Astrocyte (in vitro differentiated cells and primary cell): ENCODE measurements at regions not wholly inside any gene's neighbourhood (a gene's known extent, or its start where the extent isn't known, plus 50 kb on each side); places are given as distances from the start of the nearest gene placed in this dataset.

Experiments used
- DNase-seq: peaks from one replicate; pipeline ENCODE4 v3.0.0-alpha.2; 2010; ENCODE audit warnings: low read depth
- FAIRE-seq: peaks from 2 replicates; lab custom pipeline; 2011; peaks lifted over from hg19 to GRCh38; lab: Jason Lieb, UNC
- H2AFZ ChIP-seq: 2 replicates; pipeline ENCODE4 v1.6.0; 2012; ENCODE audit warnings: low read depth, low read length, inconsistent platforms
- H3K27ac ChIP-seq: 2 replicates; pipeline ENCODE4 v1.5.1; 2011; ENCODE audit warnings: low read depth, low read length, inconsistent platforms
- H3K27me3 ChIP-seq: 2 replicates; pipeline ENCODE4 v1.6.0; 2011; ENCODE audit warnings: low read length, inconsistent platforms; ENCODE audit not compliant: insufficient read depth
- H3K36me3 ChIP-seq: 2 replicates; pipeline ENCODE4 v1.5.1; 2011; ENCODE audit warnings: low read length, inconsistent platforms; ENCODE audit not compliant: insufficient read depth
- H3K4me1 ChIP-seq: 2 replicates; pipeline ENCODE4 v1.5.1; 2011; ENCODE audit warnings: low read length, inconsistent platforms; ENCODE audit not compliant: insufficient read depth
- H3K4me2 ChIP-seq: 2 replicates; pipeline ENCODE4 v1.6.0; 2012; ENCODE audit warnings: low read length, inconsistent platforms
- H3K4me3 ChIP-seq: 2 replicates; pipeline ENCODE4 v1.5.1; 2011; ENCODE audit warnings: low read depth, mild to moderate bottlenecking, low read length, inconsistent platforms; ENCODE audit not compliant: insufficient read depth
- H3K79me2 ChIP-seq: 2 replicates; pipeline ENCODE4 v1.6.0; 2012; ENCODE audit warnings: mild to moderate bottlenecking, low read length, inconsistent platforms; ENCODE audit not compliant: insufficient read depth
- H3K9ac ChIP-seq: 2 replicates; pipeline ENCODE4 v1.6.0; 2012; ENCODE audit warnings: mild to moderate bottlenecking, low read length, inconsistent platforms
- H3K9me3 ChIP-seq: 2 replicates; pipeline ENCODE4 v1.5.1; 2012; ENCODE audit warnings: low read depth, mild to moderate bottlenecking, low read length, inconsistent platforms; ENCODE audit not compliant: insufficient read depth
- H4K20me1 ChIP-seq: 2 replicates; pipeline ENCODE4 v1.6.0; 2012; ENCODE audit warnings: low read length, inconsistent platforms; ENCODE audit not compliant: insufficient read depth
- H3K27ac Mint-ChIP-seq: one replicate; pipeline ENCODE4 v1.8.0; 2021; ENCODE audit warnings: mild to moderate bottlenecking, mixed read lengths; ENCODE audit not compliant: unreplicated experiment
- H3K27me3 Mint-ChIP-seq: one replicate; pipeline ENCODE4 v1.8.0; 2021; ENCODE audit warnings: low read depth, mixed read lengths; ENCODE audit not compliant: unreplicated experiment
- H3K36me3 Mint-ChIP-seq: one replicate; pipeline ENCODE4 v1.8.0; 2021; ENCODE audit warnings: low read depth, mixed read lengths; ENCODE audit not compliant: unreplicated experiment
- H3K4me1 Mint-ChIP-seq: one replicate; pipeline ENCODE4 v1.8.0; 2021; ENCODE audit warnings: low read depth, mixed read lengths; ENCODE audit not compliant: unreplicated experiment
- H3K4me3 Mint-ChIP-seq: one replicate; pipeline ENCODE4 v1.8.0; 2021; ENCODE audit warnings: mild to moderate bottlenecking, moderate library complexity, mixed read lengths; ENCODE audit not compliant: unreplicated experiment
- H3K9me3 Mint-ChIP-seq: one replicate; pipeline ENCODE4 v1.8.0; 2021; ENCODE audit warnings: mild to moderate bottlenecking, mixed read lengths; ENCODE audit not compliant: unreplicated experiment
- EZH2 ChIP-seq: IDR thresholded peaks from 2 replicates; pipeline ENCODE4 v1.6.1; 2012; ENCODE audit warnings: mild to moderate bottlenecking, low read length, inconsistent platforms; ENCODE audit not compliant: insufficient read depth
- TF ChIP-seq, protein P1 (sequence below): IDR thresholded peaks from 2 replicates; pipeline ENCODE4 v1.5.1; 2011; ENCODE audit warnings: low read depth, mild to moderate bottlenecking, inconsistent platforms, low read length, moderate library complexity; ENCODE audit not compliant: insufficient read depth

- Histone ChIP-seq H2AFZ (no peak overlapping the region), H3K79me2 (no peaks in the 10 kb centered on the region), H3K4me1 (peaks cover 39% of the 10 kb centered on the region), H3K4me3 (no peak overlapping the region), H3K36me3 (no peaks in the 10 kb centered on the region), H4K20me1 (no peaks in the 10 kb centered on the region), H3K9ac (peak overlapping the region; percentile 85), H3K27me3 (no peaks in the 10 kb centered on the region), H3K4me2 (peak overlapping the region; percentile 27), H3K27ac (peak overlapping the region; percentile 95), H3K9me3 (no peaks in the 10 kb centered on the region)
- Mint-ChIP-seq H3K27ac (no peak overlapping the region), H3K27me3 (no peaks in the 10 kb centered on the region), H3K4me3 (no peak overlapping the region), H3K36me3 (peaks cover 3% of the 10 kb centered on the region), H3K9me3 (peaks cover 14% of the 10 kb centered on the region), H3K4me1 (peaks cover 20% of the 10 kb centered on the region)
- no peak for DNase-seq
- no peak for TF ChIP-seq EZH2
- TF ChIP-seq, protein P1, sequence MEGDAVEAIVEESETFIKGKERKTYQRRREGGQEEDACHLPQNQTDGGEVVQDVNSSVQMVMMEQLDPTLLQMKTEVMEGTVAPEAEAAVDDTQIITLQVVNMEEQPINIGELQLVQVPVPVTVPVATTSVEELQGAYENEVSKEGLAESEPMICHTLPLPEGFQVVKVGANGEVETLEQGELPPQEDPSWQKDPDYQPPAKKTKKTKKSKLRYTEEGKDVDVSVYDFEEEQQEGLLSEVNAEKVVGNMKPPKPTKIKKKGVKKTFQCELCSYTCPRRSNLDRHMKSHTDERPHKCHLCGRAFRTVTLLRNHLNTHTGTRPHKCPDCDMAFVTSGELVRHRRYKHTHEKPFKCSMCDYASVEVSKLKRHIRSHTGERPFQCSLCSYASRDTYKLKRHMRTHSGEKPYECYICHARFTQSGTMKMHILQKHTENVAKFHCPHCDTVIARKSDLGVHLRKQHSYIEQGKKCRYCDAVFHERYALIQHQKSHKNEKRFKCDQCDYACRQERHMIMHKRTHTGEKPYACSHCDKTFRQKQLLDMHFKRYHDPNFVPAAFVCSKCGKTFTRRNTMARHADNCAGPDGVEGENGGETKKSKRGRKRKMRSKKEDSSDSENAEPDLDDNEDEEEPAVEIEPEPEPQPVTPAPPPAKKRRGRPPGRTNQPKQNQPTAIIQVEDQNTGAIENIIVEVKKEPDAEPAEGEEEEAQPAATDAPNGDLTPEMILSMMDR, result no peak
- FAIRE-seq, result no peak
Observed at GRCh38 chr3:55169161-55169560, 241.3 kb upstream of the LRTM1 start.

GRCh38 chr3:55167586-55168317, 239.9 kb upstream of the LRTM1 start:
- no peaks in the 10 kb centered on the region for H3K79me2 ChIP-seq
- H3K27ac ChIP-seq, result peak overlapping the region; percentile 95
- peak overlapping the region; percentile 36 for H3K9ac ChIP-seq
- no peak overlapping the region for H3K4me2 ChIP-seq
- no peak overlapping the region for H3K4me3 ChIP-seq
- H4K20me1 ChIP-seq, result no peaks in the 10 kb centered on the region
- FAIRE-seq, result peak; percentile 95
- Mint-ChIP-seq H3K4me3 (no peak overlapping the region), H3K36me3 (peaks cover 3% of the 10 kb centered on the region), H3K27me3 (no peaks in the 10 kb centered on the region), H3K4me1 (peaks cover 21% of the 10 kb centered on the region), H3K9me3 (peaks cover 12% of the 10 kb centered on the region), H3K27ac (no peak overlapping the region)
- no peaks in the 10 kb centered on the region for H3K27me3 ChIP-seq
- TF ChIP-seq, protein P1, result no peak
- no peak for TF ChIP-seq EZH2
- H3K36me3 ChIP-seq, result no peaks in the 10 kb centered on the region
- no peaks in the 10 kb centered on the region for H3K9me3 ChIP-seq
- H3K4me1 ChIP-seq, result peaks cover 39% of the 10 kb centered on the region
- H2AFZ ChIP-seq, result no peak overlapping the region
- peak; percentile 82 for DNase-seq
